Breast epithelium (tissue), 3 donors: ENCODE measurements at regions not wholly inside any gene's neighbourhood (a gene's known extent, or its start where the extent isn't known, plus 50 kb on each side); places are given as distances from the start of the nearest gene placed in this dataset.

Experiments
- POLR2A ChIP-seq: fragments of 450-650 bp; IDR thresholded peaks from one replicate; pipeline ENCODE4 v1.6.1; 2016; ENCODE audit warnings: antibody characterized with exemption, mild to moderate bottlenecking, moderate library complexity
- POLR2AphosphoS5 ChIP-seq, 3 donors: sonication (generic); formaldehyde crosslinking; IDR thresholded peaks; one replicate each; pipeline ENCODE4 v1.6.1; 2017; ENCODE audit warnings: antibody characterized with exemption in 3 of 3
- TF ChIP-seq, protein P1 (sequence below), 3 donors: fragments of 450-650 bp; IDR thresholded peaks; one replicate each; pipeline ENCODE4 v1.5.1; 2016 to 2017; ENCODE audit warnings: antibody characterized with exemption in 3 of 3, mild to moderate bottlenecking in 3 of 3, moderate library complexity in 3 of 3

DNA sequence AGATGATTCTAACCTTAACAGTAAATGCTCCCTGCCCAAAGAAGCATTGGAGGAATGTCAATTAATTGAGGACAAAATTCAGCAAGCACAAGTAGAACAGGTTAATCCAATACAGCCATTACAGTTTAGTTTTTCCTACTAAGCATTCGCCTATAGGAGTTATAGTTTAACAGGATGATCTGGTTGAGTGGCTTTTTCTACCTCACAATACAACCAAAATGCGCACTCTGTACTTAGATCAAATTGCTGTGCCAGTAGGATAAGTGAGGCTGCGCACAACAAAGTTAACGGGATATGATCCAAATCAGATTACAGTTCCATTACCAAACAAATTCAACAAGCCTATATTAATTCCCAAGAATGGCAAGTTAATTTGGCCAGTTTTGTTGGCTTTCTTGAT lies 117.1 kb upstream of the TRIM24 start:
- TF ChIP-seq, protein P1, sequence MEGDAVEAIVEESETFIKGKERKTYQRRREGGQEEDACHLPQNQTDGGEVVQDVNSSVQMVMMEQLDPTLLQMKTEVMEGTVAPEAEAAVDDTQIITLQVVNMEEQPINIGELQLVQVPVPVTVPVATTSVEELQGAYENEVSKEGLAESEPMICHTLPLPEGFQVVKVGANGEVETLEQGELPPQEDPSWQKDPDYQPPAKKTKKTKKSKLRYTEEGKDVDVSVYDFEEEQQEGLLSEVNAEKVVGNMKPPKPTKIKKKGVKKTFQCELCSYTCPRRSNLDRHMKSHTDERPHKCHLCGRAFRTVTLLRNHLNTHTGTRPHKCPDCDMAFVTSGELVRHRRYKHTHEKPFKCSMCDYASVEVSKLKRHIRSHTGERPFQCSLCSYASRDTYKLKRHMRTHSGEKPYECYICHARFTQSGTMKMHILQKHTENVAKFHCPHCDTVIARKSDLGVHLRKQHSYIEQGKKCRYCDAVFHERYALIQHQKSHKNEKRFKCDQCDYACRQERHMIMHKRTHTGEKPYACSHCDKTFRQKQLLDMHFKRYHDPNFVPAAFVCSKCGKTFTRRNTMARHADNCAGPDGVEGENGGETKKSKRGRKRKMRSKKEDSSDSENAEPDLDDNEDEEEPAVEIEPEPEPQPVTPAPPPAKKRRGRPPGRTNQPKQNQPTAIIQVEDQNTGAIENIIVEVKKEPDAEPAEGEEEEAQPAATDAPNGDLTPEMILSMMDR (IDR thresholded peaks at IDR 0.05), result no peak
- no peak for TF ChIP-seq POLR2A
- no peak for TF ChIP-seq POLR2AphosphoS5 (IDR thresholded peaks at IDR 0.05)
